HG03039 (cell line): ENCODE measurements at regions not wholly inside any gene's neighbourhood (a gene's known extent, or its start where the extent isn't known, plus 50 kb on each side); places are given as distances from the start of the nearest gene placed in this dataset.

Source experiments
- ATAC-seq: cut with Tn5 transposase; IDR thresholded peaks from one replicate; pipeline ENCODE4 v1.9.1; 2021; ENCODE audit warnings: mild to moderate bottlenecking, moderate library complexity; ENCODE audit not compliant: unreplicated experiment

DNA sequence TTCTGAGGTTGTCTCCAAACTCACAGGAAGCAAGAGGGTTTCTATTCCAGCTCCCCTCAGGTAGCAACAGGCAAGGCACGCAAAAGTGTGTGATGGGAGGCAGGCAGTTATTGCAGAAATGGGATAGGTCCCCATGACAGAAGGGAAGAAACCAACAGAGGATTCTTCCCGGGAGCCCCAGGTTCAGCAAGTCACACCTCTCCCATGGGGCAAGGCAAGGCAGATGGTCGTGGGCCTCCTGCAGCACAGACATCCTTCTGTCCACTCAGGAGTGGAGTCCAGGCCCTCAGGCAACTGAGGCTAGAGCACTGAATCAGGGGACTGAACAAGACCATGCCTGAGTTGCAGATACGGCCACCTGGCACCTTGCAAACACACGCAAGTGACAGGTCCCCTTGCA is 424.9 kb upstream of the IRX4 start:
- no peak for ATAC-seq

DNA sequence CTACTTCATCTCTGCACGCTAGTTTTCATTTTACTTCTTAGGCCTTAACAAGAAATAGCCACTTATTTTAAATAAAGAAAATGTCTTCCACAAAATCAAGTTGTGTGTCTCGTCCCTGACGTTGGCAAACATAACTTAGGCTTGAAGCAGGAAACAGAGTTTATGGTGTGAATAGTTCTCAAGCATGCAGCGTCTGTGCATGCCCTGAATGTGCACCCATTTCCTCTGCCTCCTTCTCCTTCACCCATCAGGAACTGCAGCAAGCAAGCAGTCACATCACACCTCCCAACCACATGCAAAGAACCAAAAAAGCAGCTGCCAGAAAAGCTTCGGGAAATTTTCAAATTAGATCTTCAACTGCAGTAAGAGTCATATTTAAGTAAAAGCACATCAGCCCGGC is 424.0 kb upstream of the IRX4 start:
- ATAC-seq, result no peak

- ATAC-seq, result no peak
Observed at GRCh38 chr5:2303431-2304100, 420.8 kb upstream of the IRX4 start.

DNA sequence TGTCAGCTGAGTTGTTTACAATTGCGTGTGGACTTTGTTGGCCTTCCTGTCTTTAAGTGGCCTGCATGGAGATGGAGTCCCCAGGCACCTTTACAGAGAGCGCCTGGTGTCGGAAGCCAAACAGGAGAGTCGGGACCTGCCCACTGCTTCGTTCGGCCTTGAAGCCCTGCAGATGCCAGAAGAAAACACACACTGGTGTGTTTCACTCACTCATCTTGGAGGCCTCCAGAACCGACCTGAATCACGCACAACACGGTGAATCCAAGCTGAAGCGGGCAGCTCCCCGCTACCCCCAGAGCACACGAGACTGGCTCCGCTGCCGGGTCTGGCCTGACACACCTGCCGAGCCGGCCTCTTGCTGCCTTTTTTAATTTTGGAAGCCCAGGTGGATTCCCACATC is 419.4 kb upstream of the IRX4 start:
- no peak for ATAC-seq

DNA sequence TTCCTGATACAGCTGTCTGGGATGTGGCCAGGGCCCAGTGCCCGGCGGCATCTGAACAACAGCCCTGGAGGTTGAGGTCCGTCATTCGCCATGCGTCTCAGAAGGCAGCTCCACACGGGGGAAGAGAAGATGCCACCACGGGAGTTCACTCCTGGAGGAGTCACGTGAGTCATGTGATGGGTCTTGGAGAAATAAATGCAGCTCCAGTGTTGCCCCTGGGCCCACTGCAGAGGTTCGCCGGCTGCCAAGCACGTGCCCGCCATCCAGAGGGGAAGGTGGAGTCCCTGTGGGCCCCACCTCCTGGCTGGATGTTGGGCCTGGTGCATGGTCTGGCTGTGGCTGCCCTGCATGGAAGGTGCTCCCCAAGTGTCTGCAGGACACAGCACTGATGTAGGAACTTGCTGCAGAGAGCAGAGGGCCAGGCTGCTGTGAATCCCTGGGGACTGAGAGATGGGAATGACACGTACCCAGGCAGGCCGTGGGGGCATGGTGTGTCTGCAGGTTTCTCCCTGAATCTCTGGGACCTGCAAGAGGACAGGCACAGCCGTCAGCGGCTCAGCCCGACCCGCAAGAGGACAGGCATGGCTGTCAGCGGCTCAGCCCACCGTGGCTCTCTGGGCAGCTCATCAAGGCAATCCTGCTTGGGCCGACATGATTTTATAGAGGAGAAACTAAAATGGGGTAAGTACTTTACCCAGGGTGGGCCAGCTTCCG is 418.3 kb upstream of the IRX4 start:
- ATAC-seq, result no peak

- ATAC-seq, result no peak
Observed at GRCh38 chr5:2300421-2300820, 417.7 kb upstream of the IRX4 start.

DNA sequence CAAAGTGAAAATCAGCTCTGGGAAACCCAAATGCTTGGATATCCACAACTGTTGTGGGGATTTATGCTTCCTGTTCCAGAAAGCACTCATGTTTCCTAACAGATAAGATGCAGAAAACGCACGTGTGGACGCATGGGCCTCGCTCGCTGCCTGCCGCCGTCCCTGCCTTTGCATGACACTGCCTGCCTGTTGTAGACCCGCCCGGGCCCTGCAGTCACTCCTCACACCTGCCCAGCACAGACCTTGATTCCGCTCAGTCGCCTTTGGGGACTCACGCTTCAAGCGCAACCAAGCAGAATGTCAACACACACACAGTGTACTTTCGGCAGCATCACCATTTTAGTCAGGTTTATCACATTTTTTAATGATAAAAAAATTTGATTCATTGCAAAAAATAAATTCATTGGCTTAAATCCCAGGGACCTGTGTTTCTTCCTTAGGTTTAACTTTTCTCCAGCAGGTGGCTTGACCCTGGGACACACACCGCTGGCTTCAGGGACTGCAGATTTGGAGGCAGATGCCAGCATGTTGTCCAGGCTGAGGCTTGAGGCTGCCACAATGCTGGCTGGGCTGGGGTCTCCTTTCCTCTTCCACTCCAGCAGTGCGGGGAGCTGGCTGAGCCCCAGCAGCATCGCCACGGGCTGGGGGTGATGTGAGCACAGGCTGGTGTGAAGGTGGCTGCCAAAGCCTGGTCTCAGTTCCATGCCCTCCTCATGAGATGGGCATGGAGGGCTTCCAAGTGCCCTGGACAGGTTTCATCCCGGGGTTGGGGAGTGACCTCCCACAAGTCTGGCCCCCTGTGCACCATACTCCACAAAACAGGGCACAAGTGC is 416.9 kb upstream of the IRX4 start:
- no peak for ATAC-seq

DNA sequence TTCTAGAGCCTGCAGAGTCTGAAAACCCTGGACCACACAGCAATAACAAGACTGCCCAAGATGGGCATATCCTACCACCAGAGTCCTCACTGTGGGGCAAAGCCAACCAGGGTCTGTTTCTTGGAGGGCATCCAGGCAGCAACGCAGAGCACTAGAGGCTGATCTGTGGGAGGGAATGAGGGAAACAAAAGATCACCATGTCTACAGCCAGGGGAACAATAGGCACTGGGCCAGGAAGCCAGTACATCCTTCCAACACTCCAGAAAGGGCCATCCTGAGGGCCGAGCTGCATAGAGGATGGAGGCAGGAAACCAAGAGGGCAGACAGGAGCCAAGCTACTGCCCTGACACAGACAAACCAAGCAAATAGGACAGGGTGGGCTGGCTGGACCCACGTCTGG is 416.1 kb upstream of the IRX4 start:
- no peak for ATAC-seq

GRCh38 chr5:2297991-2298390 is 415.3 kb upstream of the IRX4 start:
- ATAC-seq, result no peak

- no peak for ATAC-seq
Observed at GRCh38 chr5:2295476-2295875, 412.8 kb upstream of the IRX4 start.

DNA sequence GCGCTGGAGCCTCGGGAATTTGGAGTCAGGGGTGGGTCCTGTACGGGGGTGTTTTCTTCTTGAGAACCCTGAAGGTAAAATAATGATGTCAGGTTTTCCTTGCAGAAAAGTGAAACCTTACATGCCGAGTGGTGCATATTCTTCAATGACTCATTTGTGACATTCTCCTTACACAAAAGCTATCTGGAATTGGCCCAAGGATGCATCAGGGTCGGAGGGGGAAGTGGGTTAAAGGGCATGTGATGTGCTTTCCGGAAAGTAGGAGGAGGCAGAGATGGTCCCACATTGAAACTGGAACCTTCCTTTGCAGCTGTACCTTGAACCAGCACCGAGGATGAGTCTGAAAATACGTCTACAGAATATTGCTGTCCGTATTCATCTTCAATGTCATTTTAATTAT is 411.2 kb upstream of the IRX4 start:
- no peak for ATAC-seq

- no peak for ATAC-seq
Observed at GRCh38 chr5:2291146-2291840, 408.6 kb upstream of the IRX4 start.

- ATAC-seq, result no peak
Observed at GRCh38 chr5:2289380-2289779, 406.7 kb upstream of the IRX4 start.

DNA sequence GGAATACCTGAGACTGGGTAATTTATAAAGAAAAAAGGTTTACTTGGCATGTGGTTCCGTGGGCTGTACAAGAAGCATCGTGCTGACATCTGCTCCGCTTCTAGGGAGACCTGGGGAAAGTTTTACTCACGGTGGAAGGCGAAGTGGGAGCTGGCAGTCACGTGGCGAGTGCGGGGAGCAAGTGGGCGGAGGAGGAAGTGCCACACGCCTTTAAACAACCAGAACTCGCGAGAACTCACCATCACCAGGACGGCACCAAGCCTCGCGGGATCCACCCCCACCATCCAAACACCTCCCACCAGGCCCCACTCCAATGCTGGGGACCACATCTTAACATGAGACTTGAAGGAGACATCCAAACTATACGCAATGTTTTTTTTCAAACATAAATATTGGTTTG is 406.2 kb upstream of the IRX4 start:
- no peak for ATAC-seq

GRCh38 chr5:2288466-2288865 is 405.7 kb upstream of the IRX4 start:
- ATAC-seq, result no peak

DNA sequence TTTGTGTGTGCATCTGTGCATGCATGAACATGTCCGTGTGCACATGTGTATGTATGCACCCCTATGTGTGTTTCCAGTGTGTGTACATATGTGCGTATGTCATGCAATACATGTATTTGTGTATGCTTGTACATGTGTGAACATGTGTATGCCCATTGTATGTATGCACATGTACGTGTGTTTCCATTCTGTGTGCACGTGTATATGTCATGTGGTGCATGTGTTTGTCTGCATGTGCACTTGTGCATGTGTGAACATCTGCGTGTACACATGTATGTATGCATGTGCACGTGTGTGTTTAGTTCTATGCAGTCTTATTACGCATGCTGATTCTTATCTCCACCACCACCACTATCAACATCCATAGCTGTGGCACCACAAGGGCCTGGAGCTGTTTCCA is 403.5 kb upstream of the IRX4 start:
- no peak for ATAC-seq

DNA sequence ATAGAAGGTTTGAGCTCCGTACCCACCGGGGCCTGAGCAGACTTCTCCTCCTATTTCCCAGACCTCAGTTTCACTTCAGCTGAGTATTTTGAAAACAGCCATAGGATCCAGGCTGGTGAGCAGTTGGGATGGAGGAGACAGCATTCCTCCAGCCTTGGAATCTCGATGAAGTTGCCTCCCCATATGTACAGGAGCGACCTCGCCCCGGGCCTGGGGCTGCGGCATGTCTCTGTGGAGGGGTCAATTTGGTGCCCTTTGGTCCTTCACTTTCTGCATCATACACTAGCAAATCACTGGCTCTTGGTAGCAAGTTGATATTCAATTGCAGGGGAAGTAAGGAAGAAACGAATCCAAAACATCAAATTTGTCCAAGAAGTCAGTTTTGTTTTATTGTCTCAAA is 402.0 kb upstream of the IRX4 start:
- no peak for ATAC-seq

GRCh38 chr5:2283481-2284045 is 400.8 kb upstream of the IRX4 start:
- ATAC-seq, result no peak

GRCh38 chr5:2282893-2283292 is 400.2 kb upstream of the IRX4 start:
- ATAC-seq, result no peak

GRCh38 chr5:2282034-2282690 is 399.4 kb upstream of the IRX4 start:
- ATAC-seq, result no peak

GRCh38 chr5:2281446-2281845 is 398.7 kb upstream of the IRX4 start:
- no peak for ATAC-seq
